SKM-1 (cell line): ENCODE measurements at regions not wholly inside any gene's neighbourhood (a gene's known extent, or its start where the extent isn't known, plus 50 kb on each side); places are given as distances from the start of the nearest gene placed in this dataset.
"Not testable (repeated sequence)": the region's sequence is repeated elsewhere in the genome, so short reads cannot be mapped to it uniquely, and the experiment has no call there.

Experiments used
- DNase-seq: peaks from one replicate; lab custom pipeline; 2025; ENCODE audit not compliant: unreplicated experiment; lab: John Stamatoyannopoulos, UW

- no peak for DNase-seq
These were observed 72.2 kb downstream of the PMAIP1 start for GRCh38 chr18:59971871-59972428.

- DNase-seq, result not testable (repeated sequence)
These were observed 71.3 kb downstream of the PMAIP1 start for GRCh38 chr18:59971144-59971543.

GRCh38 chr18:59969477-59970028 lies 69.8 kb downstream of the PMAIP1 start:
- not testable (repeated sequence) for DNase-seq

- DNase-seq, result no peak
These were observed 68.8 kb downstream of the PMAIP1 start for GRCh38 chr18:59968583-59968982.

GRCh38 chr18:59967878-59968277 lies 68.1 kb downstream of the PMAIP1 start:
- no peak for DNase-seq

GRCh38 chr18:59966913-59967312 lies 67.1 kb downstream of the PMAIP1 start:
- no peak for DNase-seq

GRCh38 chr18:59963229-59963628 lies 63.4 kb downstream of the PMAIP1 start:
- no peak for DNase-seq

GRCh38 chr18:59961070-59961469 lies 61.3 kb downstream of the PMAIP1 start:
- no peak for DNase-seq

GRCh38 chr18:59960272-59960671 lies 60.5 kb downstream of the PMAIP1 start:
- no peak for DNase-seq

- DNase-seq, result no peak
These were observed 59.8 kb downstream of the PMAIP1 start for GRCh38 chr18:59959606-59960005.

GRCh38 chr18:59959073-59959472 lies 59.3 kb downstream of the PMAIP1 start:
- no peak for DNase-seq

- no peak for DNase-seq
These were observed 58.2 kb downstream of the PMAIP1 start for GRCh38 chr18:59957957-59958356.

GRCh38 chr18:59954755-59955156 lies 55.0 kb downstream of the PMAIP1 start:
- no peak for DNase-seq

- DNase-seq, result no peak
These were observed 54.4 kb downstream of the PMAIP1 start for GRCh38 chr18:59954241-59954640.
